ENCODE measurements at regions not wholly inside any gene's neighbourhood (a gene's known extent, or its start where the extent isn't known, plus 50 kb on each side); places are given as distances from the start of the nearest gene placed in this dataset.
"Not testable (repeated sequence)": the region's sequence is repeated elsewhere in the genome, so short reads cannot be mapped to it uniquely, and the experiment has no call there.

- TF ChIP-seq CTCF (IDR thresholded peaks at IDR 0.05) = no peak
- Histone ChIP-seq H3K36me3 (ENCODE audit: control insufficient read depth, insufficient read depth, low read length) (no peaks in the 10 kb centered on the region), H3K4me3 (ENCODE audit: low read length) (no peak overlapping the region), H3K27ac (ENCODE audit: low read length) (no peak overlapping the region), H3K4me1 (ENCODE audit: control insufficient read depth, insufficient read depth, low read length) (no peaks in the 10 kb centered on the region), H3K27me3 (ENCODE audit: control insufficient read depth, insufficient read depth, low read length) (no peaks in the 10 kb centered on the region), H3K9me3 (ENCODE audit: control insufficient read depth, insufficient read depth, low read length) (no peaks in the 10 kb centered on the region)
- Mint-ChIP-seq H3K36me3 (no peaks in the 10 kb centered on the region), H3K9me3 (no peaks in the 10 kb centered on the region), H3K4me1 (no peaks in the 10 kb centered on the region), H3K4me3 (no peak overlapping the region), H3K27ac (no peak overlapping the region), H3K27me3 (ENCODE audit: low read depth in 2 of 2) (peaks cover 0 to 3% of the 10 kb centered on the region in 2 donors)
- intact Hi-C loops (cut with micrococcal nuclease) = no loop called here
- ATAC-seq = no peak
- DNase-seq = no peak
These were observed 299.2 kb downstream of the SRGAP2C start for GRCh38 chr1:121483961-121484424.

- H3K4me1 ChIP-seq (ENCODE audit: control insufficient read depth, insufficient read depth, low read length); H3K36me3 ChIP-seq (ENCODE audit: control insufficient read depth, insufficient read depth, low read length); H3K4me3 Mint-ChIP-seq; H3K9me3 ChIP-seq (ENCODE audit: control insufficient read depth, insufficient read depth, low read length); H3K27ac ChIP-seq (ENCODE audit: low read length); intact Hi-C loops (cut with micrococcal nuclease); H3K36me3 Mint-ChIP-seq; DNase-seq; H3K4me1 Mint-ChIP-seq; H3K27ac Mint-ChIP-seq; H3K27me3 Mint-ChIP-seq (ENCODE audit: low read depth in 2 of 2); H3K27me3 ChIP-seq (ENCODE audit: control insufficient read depth, insufficient read depth, low read length); ATAC-seq; H3K4me3 ChIP-seq (ENCODE audit: low read length); H3K9me3 Mint-ChIP-seq: not testable (repeated sequence)
These were observed 310.0 kb downstream of the SRGAP2C start for GRCh38 chr1:121494796-121495195.

- WGBS (ENCODE audit: insufficient coverage) = 80% methylated on average over 5 of the region's 5 CpGs
- H3K4me3 Mint-ChIP-seq; H3K4me1 ChIP-seq (ENCODE audit: control insufficient read depth, insufficient read depth, low read length); H3K36me3 ChIP-seq (ENCODE audit: control insufficient read depth, insufficient read depth, low read length); H3K9me3 Mint-ChIP-seq; H3K27ac Mint-ChIP-seq; intact Hi-C loops (cut with micrococcal nuclease); H3K27me3 Mint-ChIP-seq (ENCODE audit: low read depth in 2 of 2); ATAC-seq; H3K27me3 ChIP-seq (ENCODE audit: control insufficient read depth, insufficient read depth, low read length); H3K27ac ChIP-seq (ENCODE audit: low read length); DNase-seq; H3K9me3 ChIP-seq (ENCODE audit: control insufficient read depth, insufficient read depth, low read length); H3K4me3 ChIP-seq (ENCODE audit: low read length): not testable (repeated sequence)
- H3K36me3 Mint-ChIP-seq = peaks cover 19% of the 10 kb centered on the region
- peaks cover 17 to 19% of the 10 kb centered on the region in 2 donors for H3K4me1 Mint-ChIP-seq
These were observed 326.7 kb downstream of the SRGAP2C start for GRCh38 chr1:121511455-121511854.

GRCh38 chr1:121511876-121512275, 327.1 kb downstream of the SRGAP2C start:
- H3K27ac ChIP-seq (ENCODE audit: low read length); H3K27ac Mint-ChIP-seq; H3K4me3 ChIP-seq (ENCODE audit: low read length); H3K9me3 ChIP-seq (ENCODE audit: control insufficient read depth, insufficient read depth, low read length); ATAC-seq; H3K9me3 Mint-ChIP-seq; DNase-seq; H3K27me3 Mint-ChIP-seq (ENCODE audit: low read depth in 2 of 2); H3K4me3 Mint-ChIP-seq; H3K27me3 ChIP-seq (ENCODE audit: control insufficient read depth, insufficient read depth, low read length); H3K36me3 ChIP-seq (ENCODE audit: control insufficient read depth, insufficient read depth, low read length); intact Hi-C loops (cut with micrococcal nuclease); H3K4me1 ChIP-seq (ENCODE audit: control insufficient read depth, insufficient read depth, low read length): not testable (repeated sequence)
- H3K4me1 Mint-ChIP-seq = peaks cover 20 to 23% of the 10 kb centered on the region in 2 donors
- H3K36me3 Mint-ChIP-seq = peaks cover 19% of the 10 kb centered on the region
- WGBS (ENCODE audit: insufficient coverage) = 100% methylated on average over 1 of the region's 1 CpG

GRCh38 chr1:121515235-121515634, 330.5 kb downstream of the SRGAP2C start:
- H3K4me1 ChIP-seq (ENCODE audit: control insufficient read depth, insufficient read depth, low read length) = peaks cover 14% of the 10 kb centered on the region
- no peak overlapping the region for H3K27ac ChIP-seq (ENCODE audit: low read length)
- no peak for ATAC-seq

More at GRCh38 chr1:121515235-121515634, 330.5 kb downstream of the SRGAP2C start:
- intact Hi-C loops (cut with micrococcal nuclease) = no loop called here
- Histone ChIP-seq H3K27me3 (ENCODE audit: control insufficient read depth, insufficient read depth, low read length) (no peaks in the 10 kb centered on the region), H3K36me3 (ENCODE audit: control insufficient read depth, insufficient read depth, low read length) (no peaks in the 10 kb centered on the region), H3K9me3 (ENCODE audit: control insufficient read depth, insufficient read depth, low read length) (peaks cover 3% of the 10 kb centered on the region), H3K4me3 (ENCODE audit: low read length) (no peak overlapping the region)
- no peaks in the 10 kb centered on the region for H3K27me3 Mint-ChIP-seq (ENCODE audit: low read depth in 2 of 2)
- H3K4me1 Mint-ChIP-seq = peaks cover 35 to 38% of the 10 kb centered on the region in 2 donors
- no peak overlapping the region for H3K4me3 Mint-ChIP-seq
- DNase-seq = no peak
- H3K27ac Mint-ChIP-seq = peak overlapping the region in 1 of 2 donors; percentile 79
- 100% methylated on average over 2 of the region's 2 CpGs for WGBS (ENCODE audit: insufficient coverage)
- H3K9me3 Mint-ChIP-seq = peaks cover 0 to 2% of the 10 kb centered on the region in 2 donors
- TF ChIP-seq CTCF (IDR thresholded peaks at IDR 0.05) = no peak
- H3K36me3 Mint-ChIP-seq = no peaks in the 10 kb centered on the region

Data from natural killer cell (primary cell).